GM19397 (cell line): ENCODE measurements at regions not wholly inside any gene's neighbourhood (a gene's known extent, or its start where the extent isn't known, plus 50 kb on each side); places are given as distances from the start of the nearest gene placed in this dataset.

ENCODE experiments used
- ATAC-seq: cut with Tn5 transposase; IDR thresholded peaks from one replicate; pipeline ENCODE4 v1.9.1; 2021; ENCODE audit warnings: mild to moderate bottlenecking, moderate library complexity; ENCODE audit not compliant: unreplicated experiment

GRCh38 chr3:67278015-67278618 lies 280.0 kb downstream of the KBTBD8 start:
- ATAC-seq, result no peak

- ATAC-seq, result no peak
Measured at GRCh38 chr3:67286586-67286985, 288.5 kb downstream of the KBTBD8 start.

- no peak for ATAC-seq
Measured at GRCh38 chr3:67288466-67289106, 290.5 kb downstream of the KBTBD8 start.

GRCh38 chr3:67289626-67290025 lies 291.5 kb downstream of the KBTBD8 start:
- ATAC-seq, result no peak

- ATAC-seq, result no peak
Measured at GRCh38 chr3:67290438-67290837, 292.3 kb downstream of the KBTBD8 start.

- no peak for ATAC-seq
Measured at GRCh38 chr3:67291287-67292252, 293.5 kb downstream of the KBTBD8 start.

GRCh38 chr3:67292356-67293121 lies 294.4 kb downstream of the KBTBD8 start:
- no peak for ATAC-seq

GRCh38 chr3:67294341-67294740 lies 296.2 kb downstream of the KBTBD8 start:
- no peak for ATAC-seq

- no peak for ATAC-seq
Measured at GRCh38 chr3:67296039-67296892, 298.2 kb downstream of the KBTBD8 start.

GRCh38 chr3:67297715-67298475 lies 299.8 kb downstream of the KBTBD8 start:
- no peak for ATAC-seq

- ATAC-seq, result no peak
Measured at GRCh38 chr3:67301556-67301955, 303.4 kb downstream of the KBTBD8 start.

- ATAC-seq, result no peak
Measured at GRCh38 chr3:67302489-67302888, 304.4 kb downstream of the KBTBD8 start.

- no peak for ATAC-seq
Measured at GRCh38 chr3:67305160-67305559, 307.1 kb downstream of the KBTBD8 start.

- ATAC-seq, result no peak
Measured at GRCh38 chr3:67305922-67306321, 307.8 kb downstream of the KBTBD8 start.

- ATAC-seq, result no peak
Measured at GRCh38 chr3:67311440-67311839, 313.3 kb downstream of the KBTBD8 start.

- no peak for ATAC-seq
Measured at GRCh38 chr3:67312155-67312554, 314.0 kb downstream of the KBTBD8 start.

GRCh38 chr3:67318162-67318561 lies 320.1 kb downstream of the KBTBD8 start:
- ATAC-seq, result no peak

- ATAC-seq, result no peak
Measured at GRCh38 chr3:67324554-67324953, 326.4 kb downstream of the KBTBD8 start.
